ENCODE measurements at regions not wholly inside any gene's neighbourhood (a gene's known extent, or its start where the extent isn't known, plus 50 kb on each side); places are given as distances from the start of the nearest gene placed in this dataset.

DNA sequence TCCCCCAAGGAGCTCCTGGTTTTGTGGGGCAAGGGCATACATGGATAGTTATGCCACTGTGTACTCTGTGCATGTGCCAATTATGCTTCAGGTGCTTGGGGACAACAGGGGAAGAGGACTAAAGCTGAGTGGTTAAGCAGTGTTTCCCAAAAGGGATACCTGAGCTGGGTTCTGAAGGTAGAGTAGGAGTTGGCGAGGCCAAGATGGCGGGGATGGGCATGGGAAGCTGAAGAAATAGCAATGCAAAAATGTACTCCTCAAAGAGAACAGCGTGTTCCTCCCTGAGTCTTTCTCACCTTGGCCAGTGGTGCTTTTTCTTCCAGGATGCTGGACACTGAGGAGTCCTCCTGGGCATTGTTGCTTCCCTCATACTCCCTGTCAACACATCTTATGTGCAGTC lies 90.0 kb upstream of the LARGE1 start:
- no peak overlapping the region for H3K4me3 ChIP-seq (ENCODE audit: low read depth, low read length)
- no peak for DNase-seq (ENCODE audit: low read depth)
- TF ChIP-seq, protein P1, sequence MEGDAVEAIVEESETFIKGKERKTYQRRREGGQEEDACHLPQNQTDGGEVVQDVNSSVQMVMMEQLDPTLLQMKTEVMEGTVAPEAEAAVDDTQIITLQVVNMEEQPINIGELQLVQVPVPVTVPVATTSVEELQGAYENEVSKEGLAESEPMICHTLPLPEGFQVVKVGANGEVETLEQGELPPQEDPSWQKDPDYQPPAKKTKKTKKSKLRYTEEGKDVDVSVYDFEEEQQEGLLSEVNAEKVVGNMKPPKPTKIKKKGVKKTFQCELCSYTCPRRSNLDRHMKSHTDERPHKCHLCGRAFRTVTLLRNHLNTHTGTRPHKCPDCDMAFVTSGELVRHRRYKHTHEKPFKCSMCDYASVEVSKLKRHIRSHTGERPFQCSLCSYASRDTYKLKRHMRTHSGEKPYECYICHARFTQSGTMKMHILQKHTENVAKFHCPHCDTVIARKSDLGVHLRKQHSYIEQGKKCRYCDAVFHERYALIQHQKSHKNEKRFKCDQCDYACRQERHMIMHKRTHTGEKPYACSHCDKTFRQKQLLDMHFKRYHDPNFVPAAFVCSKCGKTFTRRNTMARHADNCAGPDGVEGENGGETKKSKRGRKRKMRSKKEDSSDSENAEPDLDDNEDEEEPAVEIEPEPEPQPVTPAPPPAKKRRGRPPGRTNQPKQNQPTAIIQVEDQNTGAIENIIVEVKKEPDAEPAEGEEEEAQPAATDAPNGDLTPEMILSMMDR (IDR thresholded peaks at IDR 0.05; ENCODE audit: control insufficient read depth, extremely low read depth, insufficient read depth), result no peak

DNA sequence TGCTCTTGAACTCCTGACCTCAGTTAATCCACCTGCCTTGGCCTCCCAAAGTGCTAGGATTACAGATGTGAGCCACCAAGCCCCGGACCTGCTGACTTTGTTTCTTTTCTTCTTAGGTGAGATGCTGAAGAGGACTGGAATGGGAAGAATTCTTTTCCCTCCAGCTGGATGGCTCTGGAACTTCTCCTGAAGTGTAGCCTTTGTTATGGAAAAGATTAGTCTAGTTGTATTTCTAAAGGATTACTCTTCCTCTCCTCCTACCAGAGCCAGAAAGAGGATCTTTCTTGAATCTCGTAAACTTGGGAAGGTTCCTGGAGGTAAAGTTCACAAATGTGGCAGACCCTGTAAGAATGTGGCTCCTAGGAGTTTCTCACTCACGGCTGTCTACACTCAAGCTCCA lies 95.4 kb upstream of the LARGE1 start:
- no peak overlapping the region for H3K4me3 ChIP-seq (ENCODE audit: low read depth, low read length)
- TF ChIP-seq, protein P1 (IDR thresholded peaks at IDR 0.05; ENCODE audit: control insufficient read depth, extremely low read depth, insufficient read depth), result no peak
- no peak for DNase-seq (ENCODE audit: low read depth)

DNA sequence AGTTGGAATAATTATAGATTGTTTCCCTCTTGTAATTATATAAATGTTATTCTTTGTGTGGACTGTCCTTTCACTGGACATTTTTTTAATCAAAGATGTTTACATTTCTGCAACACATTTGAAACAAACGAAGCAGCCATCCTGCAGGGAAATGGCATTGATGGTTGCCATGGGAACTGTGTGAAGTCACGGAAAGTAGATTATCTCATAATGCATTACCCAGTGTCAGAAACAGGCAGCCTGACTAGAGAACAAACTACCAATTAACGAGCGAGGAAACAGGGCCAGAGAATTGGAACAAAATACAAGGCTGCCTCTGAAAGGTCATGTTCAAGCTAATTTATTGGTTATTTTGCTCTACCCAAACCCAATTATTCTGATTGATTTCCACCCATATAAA lies 96.9 kb upstream of the LARGE1 start:
- H3K4me3 ChIP-seq (ENCODE audit: low read depth, low read length), result no peak overlapping the region
- TF ChIP-seq, protein P1 (IDR thresholded peaks at IDR 0.05; ENCODE audit: control insufficient read depth, extremely low read depth, insufficient read depth), result no peak
- no peak for DNase-seq (ENCODE audit: low read depth)

DNA sequence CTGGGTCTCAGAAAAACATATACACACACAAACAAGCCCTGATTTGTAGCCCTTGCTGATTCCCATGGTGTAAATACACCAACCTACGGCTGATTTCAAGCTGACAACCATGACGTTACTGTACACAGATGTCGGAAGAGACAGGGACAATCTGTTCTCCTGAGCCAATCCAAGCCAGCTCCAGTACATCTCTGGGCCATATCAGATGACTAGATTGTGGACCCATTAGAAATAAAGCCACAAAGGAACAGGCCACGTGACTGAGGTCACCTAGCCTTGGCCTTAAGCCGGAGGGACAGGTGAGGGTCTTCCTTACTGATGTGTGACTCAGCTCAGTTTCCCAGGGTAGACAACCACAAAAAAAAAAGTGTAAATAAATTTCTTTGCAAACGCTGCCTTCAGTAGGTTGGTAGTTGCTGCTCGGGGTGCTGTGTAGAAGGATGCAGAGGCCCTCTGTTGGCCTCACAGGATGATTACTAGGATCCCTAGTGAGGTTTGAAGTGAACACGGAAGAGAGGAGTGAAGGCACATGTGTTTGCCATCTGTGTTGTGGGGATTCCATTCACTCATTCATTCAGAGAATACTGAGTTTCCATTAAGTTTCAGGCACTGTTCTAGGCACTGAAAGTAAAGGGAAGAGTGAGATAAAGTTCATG lies 99.0 kb upstream of the LARGE1 start:
- DNase-seq (ENCODE audit: low read depth), result no peak
- TF ChIP-seq, protein P1 (IDR thresholded peaks at IDR 0.05; ENCODE audit: control insufficient read depth, extremely low read depth, insufficient read depth), result no peak
- no peak overlapping the region for H3K4me3 ChIP-seq (ENCODE audit: low read depth, low read length)

DNA sequence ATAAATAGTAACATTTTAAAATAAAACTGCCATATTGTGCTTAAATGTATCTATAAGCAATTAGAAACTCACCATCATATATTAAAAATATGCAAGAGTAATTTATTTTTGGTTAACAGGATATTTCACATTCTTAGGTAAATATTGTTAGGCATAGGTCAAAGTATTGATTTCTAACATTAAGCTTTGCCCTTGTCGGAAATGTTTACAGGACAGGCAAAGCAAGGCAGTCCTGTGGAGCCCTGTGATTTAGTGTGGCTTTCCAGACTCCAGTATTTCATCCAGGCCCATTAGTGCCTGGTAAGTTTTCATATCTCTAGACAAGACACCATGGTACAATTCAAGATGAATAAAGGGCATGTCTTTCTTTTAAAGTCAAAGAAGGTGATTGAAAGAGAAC lies 114.9 kb upstream of the LARGE1 start:
- DNase-seq (ENCODE audit: low read depth), result no peak
- no peak overlapping the region for H3K4me3 ChIP-seq (ENCODE audit: low read depth, low read length)
- TF ChIP-seq, protein P1 (IDR thresholded peaks at IDR 0.05; ENCODE audit: control insufficient read depth, extremely low read depth, insufficient read depth), result no peak

DNA sequence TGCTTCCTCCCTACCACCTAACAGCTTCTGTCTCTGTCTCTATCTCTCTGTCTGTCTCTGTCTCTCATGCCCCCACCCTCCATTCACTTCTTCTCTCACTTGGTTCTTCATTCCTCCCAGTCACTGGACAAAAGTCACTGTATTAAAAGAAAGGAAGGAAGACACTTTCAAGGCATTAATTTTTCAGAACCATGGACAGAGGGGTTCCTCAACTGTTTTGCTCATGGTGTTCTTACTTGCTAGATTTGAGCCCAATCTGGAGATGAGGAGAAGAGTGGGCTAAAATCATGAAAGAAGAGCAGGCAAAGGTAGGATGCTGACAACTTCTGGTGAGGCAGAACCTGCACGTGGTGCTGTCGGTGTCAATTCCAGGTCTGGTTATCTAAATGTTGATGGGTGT lies 116.7 kb upstream of the LARGE1 start:
- DNase-seq (ENCODE audit: low read depth), result no peak
- TF ChIP-seq, protein P1 (IDR thresholded peaks at IDR 0.05; ENCODE audit: control insufficient read depth, extremely low read depth, insufficient read depth), result no peak

More for the DNA sequence above, 116.7 kb upstream of the LARGE1 start:
- no peak overlapping the region for H3K4me3 ChIP-seq (ENCODE audit: low read depth, low read length)

All from LNCaP clone FGC (cell line).